ENCODE measurements at regions not wholly inside any gene's neighbourhood (a gene's known extent, or its start where the extent isn't known, plus 50 kb on each side); places are given as distances from the start of the nearest gene placed in this dataset.

DNA sequence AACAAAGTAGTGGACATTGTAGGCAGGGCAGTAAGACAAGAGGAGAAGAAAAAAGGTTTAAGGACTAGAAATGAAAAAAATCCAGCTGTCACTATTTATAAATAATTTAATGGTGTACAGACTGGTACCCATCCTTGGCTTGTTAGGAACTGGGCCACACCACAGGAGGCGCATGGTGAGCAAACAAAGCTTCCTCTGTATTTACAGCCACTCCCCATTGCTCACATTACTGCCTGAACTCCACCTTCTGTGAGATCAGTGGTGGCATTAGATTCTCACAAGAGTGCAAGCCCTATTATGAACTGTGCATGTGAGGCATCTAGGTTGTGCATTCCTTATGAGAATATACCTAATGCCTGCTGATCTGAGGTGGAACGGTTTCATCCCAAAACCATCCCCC, 62.6 kb upstream of the DMAC1 start:
- TF ChIP-seq EZH2 (IDR thresholded peaks at IDR 0.05; ENCODE audit: low read depth, low read length, severe bottlenecking) = no peak
- TF ChIP-seq, protein P1, sequence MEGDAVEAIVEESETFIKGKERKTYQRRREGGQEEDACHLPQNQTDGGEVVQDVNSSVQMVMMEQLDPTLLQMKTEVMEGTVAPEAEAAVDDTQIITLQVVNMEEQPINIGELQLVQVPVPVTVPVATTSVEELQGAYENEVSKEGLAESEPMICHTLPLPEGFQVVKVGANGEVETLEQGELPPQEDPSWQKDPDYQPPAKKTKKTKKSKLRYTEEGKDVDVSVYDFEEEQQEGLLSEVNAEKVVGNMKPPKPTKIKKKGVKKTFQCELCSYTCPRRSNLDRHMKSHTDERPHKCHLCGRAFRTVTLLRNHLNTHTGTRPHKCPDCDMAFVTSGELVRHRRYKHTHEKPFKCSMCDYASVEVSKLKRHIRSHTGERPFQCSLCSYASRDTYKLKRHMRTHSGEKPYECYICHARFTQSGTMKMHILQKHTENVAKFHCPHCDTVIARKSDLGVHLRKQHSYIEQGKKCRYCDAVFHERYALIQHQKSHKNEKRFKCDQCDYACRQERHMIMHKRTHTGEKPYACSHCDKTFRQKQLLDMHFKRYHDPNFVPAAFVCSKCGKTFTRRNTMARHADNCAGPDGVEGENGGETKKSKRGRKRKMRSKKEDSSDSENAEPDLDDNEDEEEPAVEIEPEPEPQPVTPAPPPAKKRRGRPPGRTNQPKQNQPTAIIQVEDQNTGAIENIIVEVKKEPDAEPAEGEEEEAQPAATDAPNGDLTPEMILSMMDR (IDR thresholded peaks at IDR 0.05; ENCODE audit: control extremely low read depth in 1 of 3, insufficient read depth in 1 of 3, low read depth in 1 of 3, low read length in 3 of 3) = no peak
- TF ChIP-seq GABPA (IDR thresholded peaks at IDR 0.05; ENCODE audit: borderline replicate concordance, insufficient read depth, low read length) = no peak
- no peak for TF ChIP-seq TAF1 (IDR thresholded peaks at IDR 0.05; ENCODE audit: low read depth, low read length)
- TF ChIP-seq PHF8 (conservative IDR thresholded peaks at IDR 0.05; ENCODE audit: low read depth, low read length) = no peak
- TF ChIP-seq GTF2F1 (IDR thresholded peaks at IDR 0.05; ENCODE audit: borderline replicate concordance, low read depth, low read length) = no peak
- TF ChIP-seq EP300 (IDR thresholded peaks at IDR 0.05; ENCODE audit: borderline replicate concordance in 1 of 2, low read depth in 2 of 2, low read length in 2 of 2) = no peak
- TF ChIP-seq, protein P2, sequence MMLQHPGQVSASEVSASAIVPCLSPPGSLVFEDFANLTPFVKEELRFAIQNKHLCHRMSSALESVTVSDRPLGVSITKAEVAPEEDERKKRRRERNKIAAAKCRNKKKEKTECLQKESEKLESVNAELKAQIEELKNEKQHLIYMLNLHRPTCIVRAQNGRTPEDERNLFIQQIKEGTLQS (IDR thresholded peaks at IDR 0.05; ENCODE audit: insufficient read depth, low read depth, low read length) = no peak
- TF ChIP-seq RAD21 (IDR thresholded peaks at IDR 0.05 in 1 of 2, conservative IDR thresholded peaks at IDR 0.05 in 1 of 2; ENCODE audit: low read depth in 2 of 2, low read length in 2 of 2) = no peak
- TF ChIP-seq BRCA1 (IDR thresholded peaks at IDR 0.05; ENCODE audit: low read depth, low read length) = no peak
- TF ChIP-seq, protein P3, sequence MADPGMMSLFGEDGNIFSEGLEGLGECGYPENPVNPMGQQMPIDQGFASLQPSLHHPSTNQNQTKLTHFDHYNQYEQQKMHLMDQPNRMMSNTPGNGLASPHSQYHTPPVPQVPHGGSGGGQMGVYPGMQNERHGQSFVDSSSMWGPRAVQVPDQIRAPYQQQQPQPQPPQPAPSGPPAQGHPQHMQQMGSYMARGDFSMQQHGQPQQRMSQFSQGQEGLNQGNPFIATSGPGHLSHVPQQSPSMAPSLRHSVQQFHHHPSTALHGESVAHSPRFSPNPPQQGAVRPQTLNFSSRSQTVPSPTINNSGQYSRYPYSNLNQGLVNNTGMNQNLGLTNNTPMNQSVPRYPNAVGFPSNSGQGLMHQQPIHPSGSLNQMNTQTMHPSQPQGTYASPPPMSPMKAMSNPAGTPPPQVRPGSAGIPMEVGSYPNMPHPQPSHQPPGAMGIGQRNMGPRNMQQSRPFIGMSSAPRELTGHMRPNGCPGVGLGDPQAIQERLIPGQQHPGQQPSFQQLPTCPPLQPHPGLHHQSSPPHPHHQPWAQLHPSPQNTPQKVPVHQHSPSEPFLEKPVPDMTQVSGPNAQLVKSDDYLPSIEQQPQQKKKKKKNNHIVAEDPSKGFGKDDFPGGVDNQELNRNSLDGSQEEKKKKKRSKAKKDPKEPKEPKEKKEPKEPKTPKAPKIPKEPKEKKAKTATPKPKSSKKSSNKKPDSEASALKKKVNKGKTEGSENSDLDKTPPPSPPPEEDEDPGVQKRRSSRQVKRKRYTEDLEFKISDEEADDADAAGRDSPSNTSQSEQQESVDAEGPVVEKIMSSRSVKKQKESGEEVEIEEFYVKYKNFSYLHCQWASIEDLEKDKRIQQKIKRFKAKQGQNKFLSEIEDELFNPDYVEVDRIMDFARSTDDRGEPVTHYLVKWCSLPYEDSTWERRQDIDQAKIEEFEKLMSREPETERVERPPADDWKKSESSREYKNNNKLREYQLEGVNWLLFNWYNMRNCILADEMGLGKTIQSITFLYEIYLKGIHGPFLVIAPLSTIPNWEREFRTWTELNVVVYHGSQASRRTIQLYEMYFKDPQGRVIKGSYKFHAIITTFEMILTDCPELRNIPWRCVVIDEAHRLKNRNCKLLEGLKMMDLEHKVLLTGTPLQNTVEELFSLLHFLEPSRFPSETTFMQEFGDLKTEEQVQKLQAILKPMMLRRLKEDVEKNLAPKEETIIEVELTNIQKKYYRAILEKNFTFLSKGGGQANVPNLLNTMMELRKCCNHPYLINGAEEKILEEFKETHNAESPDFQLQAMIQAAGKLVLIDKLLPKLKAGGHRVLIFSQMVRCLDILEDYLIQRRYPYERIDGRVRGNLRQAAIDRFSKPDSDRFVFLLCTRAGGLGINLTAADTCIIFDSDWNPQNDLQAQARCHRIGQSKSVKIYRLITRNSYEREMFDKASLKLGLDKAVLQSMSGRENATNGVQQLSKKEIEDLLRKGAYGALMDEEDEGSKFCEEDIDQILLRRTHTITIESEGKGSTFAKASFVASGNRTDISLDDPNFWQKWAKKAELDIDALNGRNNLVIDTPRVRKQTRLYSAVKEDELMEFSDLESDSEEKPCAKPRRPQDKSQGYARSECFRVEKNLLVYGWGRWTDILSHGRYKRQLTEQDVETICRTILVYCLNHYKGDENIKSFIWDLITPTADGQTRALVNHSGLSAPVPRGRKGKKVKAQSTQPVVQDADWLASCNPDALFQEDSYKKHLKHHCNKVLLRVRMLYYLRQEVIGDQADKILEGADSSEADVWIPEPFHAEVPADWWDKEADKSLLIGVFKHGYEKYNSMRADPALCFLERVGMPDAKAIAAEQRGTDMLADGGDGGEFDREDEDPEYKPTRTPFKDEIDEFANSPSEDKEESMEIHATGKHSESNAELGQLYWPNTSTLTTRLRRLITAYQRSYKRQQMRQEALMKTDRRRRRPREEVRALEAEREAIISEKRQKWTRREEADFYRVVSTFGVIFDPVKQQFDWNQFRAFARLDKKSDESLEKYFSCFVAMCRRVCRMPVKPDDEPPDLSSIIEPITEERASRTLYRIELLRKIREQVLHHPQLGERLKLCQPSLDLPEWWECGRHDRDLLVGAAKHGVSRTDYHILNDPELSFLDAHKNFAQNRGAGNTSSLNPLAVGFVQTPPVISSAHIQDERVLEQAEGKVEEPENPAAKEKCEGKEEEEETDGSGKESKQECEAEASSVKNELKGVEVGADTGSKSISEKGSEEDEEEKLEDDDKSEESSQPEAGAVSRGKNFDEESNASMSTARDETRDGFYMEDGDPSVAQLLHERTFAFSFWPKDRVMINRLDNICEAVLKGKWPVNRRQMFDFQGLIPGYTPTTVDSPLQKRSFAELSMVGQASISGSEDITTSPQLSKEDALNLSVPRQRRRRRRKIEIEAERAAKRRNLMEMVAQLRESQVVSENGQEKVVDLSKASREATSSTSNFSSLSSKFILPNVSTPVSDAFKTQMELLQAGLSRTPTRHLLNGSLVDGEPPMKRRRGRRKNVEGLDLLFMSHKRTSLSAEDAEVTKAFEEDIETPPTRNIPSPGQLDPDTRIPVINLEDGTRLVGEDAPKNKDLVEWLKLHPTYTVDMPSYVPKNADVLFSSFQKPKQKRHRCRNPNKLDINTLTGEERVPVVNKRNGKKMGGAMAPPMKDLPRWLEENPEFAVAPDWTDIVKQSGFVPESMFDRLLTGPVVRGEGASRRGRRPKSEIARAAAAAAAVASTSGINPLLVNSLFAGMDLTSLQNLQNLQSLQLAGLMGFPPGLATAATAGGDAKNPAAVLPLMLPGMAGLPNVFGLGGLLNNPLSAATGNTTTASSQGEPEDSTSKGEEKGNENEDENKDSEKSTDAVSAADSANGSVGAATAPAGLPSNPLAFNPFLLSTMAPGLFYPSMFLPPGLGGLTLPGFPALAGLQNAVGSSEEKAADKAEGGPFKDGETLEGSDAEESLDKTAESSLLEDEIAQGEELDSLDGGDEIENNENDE (IDR thresholded peaks at IDR 0.05; ENCODE audit: insufficient replicate concordance, low read length) = no peak
- TF ChIP-seq POLR2AphosphoS5 (IDR thresholded peaks at IDR 0.05; ENCODE audit: low read depth, low read length) = no peak
- TF ChIP-seq RNF2 (IDR thresholded peaks at IDR 0.05; ENCODE audit: borderline replicate concordance, low read depth, low read length, missing control alignments, poor library complexity, severe bottlenecking) = no peak
